Stimulated activated CD8-positive, alpha-beta memory T cell treated with anti-CD3 and anti-CD28 coated beads, Interleukin-4, amount 100 ng/mL, for 4 hours (primary cell): ENCODE measurements at regions not wholly inside any gene's neighbourhood (a gene's known extent, or its start where the extent isn't known, plus 50 kb on each side); places are given as distances from the start of the nearest gene placed in this dataset.

Source experiments
- DNase-seq, 2 donors: peaks; one replicate each; pipeline ENCODE4 v3.0.0-alpha.2; 2020; ENCODE audit warnings: low read depth in 2 of 2, low spot score in 1 of 2

DNA sequence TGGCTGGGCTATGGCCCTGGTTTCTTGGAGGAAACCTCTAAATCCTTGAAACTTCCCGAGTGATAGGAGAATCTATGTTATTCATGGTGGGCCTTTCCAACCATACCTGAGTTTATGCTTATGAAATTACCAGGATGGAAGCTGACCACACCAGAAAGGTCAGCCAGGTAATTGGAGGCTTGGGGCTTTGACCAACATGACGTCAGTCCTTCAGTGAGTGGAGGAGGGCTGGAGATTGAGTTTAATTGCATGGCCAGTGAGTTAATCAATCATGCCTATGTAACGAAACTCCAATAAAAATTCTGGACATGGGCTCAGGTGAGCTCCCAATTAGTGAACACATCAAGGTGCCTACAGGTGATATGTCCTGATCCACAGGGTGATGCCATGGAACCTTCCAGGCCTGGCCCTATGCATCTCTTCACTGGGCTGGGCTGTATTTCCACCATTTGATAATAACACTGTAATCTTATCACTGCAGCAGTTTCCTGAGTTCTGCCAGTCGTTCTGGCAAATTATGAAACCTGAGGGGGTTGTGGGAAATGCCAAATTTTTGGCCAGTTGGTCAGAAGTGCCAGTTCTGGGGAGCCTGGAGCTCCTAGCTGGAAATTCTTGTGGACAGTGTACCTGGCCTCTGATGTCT is 106.5 kb downstream of the CDH26 start:
- DNase-seq: no peak

DNA sequence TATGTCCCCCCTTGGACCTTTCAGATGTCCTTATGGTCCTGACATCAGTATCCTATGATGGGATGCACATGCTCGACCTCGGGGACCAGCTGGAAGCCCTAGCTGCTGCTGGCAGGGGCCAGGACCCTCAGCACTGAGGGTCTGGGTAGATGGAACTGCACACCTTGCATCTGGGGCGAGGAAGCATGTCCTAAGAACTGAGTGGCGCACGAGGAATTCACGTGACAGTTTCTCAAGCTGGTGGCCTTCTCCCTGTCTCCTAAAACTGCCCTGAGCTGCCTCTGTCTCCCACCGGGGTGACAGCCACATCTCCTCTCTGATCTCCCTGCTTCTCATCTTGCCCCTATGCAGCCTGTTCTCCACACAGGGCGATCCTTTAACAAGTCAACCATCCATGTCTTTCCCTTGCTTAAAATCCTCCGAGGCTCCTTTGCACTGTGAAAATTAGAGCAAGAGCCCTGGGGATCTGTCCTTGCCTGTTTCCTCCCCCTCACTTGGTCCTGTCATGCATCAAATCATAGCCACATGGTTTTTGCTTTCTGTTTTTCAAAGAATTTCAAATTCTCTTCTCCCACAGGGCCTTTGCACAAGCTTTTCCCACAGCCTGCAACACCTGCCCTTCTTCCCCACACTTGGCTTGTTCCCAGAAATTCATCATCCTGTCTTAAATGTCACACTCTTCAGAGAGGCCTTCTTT is 107.7 kb downstream of the CDH26 start:
- no peak for DNase-seq

DNA sequence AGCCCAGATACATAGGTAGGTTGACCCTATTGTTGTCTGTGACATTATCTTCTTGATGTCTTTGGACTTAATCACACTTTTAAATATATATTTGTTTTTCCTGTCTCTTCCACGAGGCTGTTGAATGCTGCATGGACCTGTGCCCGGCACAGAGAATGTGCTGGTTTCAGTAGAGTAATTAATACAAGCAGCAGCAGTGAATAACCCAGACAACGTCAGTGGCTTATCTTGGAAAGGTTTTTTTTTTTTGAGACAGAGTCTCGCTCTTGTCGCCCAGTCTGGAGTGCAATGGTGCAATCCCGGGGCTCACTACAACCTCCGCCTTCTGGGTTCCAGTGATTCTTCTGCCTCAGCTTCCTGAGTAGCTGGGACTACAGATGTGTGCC is 108.2 kb downstream of the CDH26 start:
- DNase-seq: no peak

DNA sequence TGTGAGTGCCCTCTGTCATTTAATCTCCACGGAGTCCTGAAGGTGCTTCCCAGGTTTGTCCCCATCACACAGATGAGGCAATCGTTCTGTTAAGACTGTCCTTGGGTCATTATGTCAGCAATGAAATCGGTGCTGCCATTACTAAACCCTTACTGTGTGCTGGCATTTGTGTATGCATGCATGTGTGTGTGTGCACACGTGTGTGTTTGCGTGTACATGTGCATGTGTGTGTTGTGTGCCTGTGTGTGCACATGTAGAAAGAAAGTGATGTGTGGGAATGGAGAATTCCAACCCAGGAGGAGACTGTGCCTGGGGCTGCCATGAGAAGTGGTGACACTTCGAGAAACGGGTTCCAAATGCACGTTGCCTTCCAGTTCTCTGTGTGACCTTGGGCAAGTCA is 110.3 kb downstream of the CDH26 start:
- DNase-seq: no peak

DNA sequence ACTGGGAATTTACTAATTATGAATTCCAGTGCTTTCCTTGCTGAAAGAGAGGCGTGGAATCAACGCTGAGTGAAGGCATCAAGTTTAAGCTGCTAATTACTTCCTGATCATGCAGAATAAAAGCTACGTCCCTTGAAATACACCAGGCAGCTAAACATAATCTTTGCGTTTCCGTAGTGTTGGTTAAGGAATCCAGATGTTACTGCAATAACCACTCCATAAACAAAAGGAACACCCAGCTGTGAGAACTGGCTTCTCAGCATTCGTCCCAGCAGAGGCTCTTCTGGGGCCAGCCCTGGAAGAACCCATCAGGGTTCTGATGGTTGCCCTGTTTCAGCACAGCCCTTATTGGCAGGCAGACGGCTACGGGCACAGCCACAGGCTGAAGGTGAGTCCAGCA is 111.4 kb downstream of the CDH26 start:
- DNase-seq: no peak

DNA sequence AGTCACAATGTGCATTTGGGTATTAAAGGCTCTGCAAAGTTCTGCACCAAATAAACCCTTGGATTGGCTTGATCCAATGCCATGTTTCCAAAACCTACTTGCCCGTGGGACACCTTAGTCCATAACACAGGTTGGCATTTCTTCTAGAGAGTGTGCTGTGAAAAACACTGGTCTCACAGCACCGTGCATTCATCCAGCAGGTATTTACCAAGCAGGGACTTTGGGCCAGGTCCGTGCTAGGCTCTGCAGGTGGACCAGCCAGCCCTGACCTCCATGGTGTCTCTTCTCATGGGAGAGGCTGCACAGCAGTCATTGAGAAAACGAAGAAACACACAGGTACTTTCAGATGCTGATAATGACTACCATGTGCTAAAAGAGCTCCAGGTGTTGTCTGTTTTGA is 112.6 kb downstream of the CDH26 start:
- DNase-seq: no peak

DNA sequence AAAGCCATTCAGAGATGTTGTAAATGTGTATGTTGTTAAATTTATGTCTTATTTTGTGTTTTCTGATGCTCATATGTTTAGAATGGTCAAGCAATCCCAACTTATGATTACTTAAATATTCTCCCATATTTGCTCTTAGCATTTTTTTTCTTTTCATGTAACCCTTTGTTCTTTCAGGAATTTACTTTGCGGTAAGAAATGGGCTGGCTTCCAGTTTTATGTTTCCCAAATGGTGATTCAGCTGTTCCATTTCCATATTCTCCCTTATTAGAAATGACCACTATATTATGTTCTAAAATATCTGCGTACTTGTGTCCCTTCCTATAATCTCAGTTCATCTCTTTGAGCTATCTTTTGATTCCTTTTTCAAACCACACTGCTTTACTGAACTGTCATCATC is 113.7 kb downstream of the CDH26 start:
- no peak for DNase-seq

DNA sequence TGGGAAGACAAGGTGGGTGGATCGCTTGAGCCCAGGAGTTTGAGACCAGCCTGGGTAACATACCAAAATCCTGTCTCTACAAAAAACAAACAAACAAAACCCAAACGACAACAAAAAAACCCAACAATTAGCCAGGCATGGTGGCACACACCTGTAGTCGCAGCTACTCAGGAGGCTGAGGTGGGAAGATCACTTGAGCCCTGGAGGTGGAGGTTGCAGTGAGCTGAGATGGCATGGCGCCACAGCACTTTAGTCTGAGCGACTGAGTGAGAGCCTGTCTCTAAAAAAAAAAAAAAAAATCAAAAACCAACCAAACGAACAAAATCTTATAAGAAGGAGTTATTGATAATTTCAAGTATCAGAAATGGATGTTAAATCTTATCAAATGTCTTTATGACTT is 114.9 kb downstream of the CDH26 start:
- DNase-seq: no peak

DNA sequence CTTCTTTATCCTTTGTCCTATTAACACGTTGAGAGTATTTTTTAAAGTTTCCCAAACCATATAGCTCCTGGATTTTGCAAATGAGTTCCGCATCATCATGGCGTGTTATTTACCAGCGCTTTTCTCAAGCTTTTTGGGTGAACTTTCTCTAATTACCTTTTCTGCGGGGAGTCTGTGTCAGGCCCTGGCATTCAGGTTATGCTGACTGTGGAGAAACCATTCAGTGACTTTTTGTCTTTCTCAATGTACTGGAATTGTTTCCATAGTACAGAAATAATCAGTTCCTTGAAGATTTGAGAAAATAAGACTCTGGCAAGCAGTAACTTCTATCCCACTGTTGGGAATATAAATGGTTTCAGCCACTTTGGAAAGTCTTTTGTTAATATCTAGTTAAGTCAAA is 115.3 kb downstream of the CDH26 start:
- no peak for DNase-seq

DNA sequence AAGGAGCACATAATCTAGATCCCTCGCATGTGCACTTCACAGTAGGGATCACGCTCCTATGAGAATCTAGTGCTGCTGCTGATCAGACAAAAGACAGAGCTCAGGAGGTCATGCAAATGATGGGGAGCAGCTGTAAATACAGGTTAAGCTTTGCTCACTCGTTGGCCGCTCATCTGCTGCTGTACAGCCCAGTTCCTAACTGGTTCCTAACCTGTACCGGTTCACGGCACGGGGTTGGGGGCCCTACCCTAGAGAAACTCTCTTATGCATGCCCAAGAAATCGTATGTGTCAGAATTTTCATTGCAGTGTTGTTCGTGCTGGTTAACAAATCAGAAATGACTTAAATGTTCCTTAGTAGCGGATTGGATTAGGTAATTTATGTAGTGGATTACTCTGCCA is 116.1 kb downstream of the CDH26 start:
- no peak for DNase-seq

DNA sequence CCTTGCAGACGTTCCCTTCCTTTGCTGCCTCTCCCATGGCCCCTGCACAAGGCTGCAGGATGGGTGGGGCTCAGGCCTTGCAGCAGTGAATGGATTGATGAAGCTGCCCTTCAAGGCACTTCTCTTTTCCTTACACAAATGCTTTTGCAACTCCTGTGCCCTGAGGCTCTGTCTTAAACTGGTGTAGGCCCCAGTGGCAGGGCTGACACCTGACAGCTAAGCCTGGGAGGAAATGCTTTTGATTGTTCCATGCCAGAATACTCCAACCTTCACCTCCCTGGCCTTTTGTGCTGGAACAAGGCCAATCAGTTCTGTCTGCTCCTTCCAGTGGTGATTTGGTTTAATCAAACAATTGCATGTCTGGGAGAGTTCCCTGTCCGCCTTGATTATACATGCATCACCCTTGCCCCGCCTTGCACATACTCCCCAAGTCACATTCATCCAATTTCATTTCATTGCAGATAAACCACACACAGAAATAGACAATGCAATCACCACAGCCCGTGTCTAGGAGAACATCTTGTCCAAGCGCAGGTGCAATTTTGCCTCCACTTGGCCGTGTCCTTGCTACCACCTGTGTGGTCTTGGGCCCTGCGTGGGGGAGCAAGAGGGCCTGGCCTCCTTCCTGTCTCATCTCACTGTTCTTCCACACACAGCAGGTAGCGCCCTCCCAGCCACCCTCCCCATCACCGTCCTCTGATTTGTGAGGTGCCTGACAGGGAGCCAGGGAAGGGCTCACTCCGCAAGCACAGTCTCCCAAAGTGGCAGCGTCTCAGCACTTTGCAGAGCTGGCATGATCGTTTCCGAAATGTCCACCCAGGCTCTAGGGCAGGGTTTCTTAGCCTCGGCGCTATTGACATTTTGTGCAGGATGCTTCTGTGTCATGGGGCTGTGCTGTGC is 120.4 kb downstream of the CDH26 start:
- no peak for DNase-seq

DNA sequence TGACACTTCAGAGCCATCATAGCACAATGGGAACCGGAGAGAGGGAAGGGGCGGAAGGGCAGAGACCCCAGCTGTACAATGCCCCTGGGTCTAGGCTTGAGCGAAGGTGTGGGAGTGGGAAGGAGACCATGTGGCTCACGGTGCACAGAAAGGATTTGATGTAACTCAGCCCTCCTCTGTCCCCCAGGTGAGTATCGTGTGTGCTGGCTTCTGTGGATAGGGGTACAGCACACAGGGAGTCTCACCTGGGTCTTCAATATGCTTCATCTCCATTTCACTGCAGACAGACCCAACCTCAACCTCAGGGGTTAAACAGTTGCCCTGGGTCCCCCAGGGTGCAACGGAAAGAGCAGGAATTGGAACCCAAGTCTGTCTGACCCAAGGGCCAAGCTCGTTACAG is 122.2 kb downstream of the CDH26 start:
- no peak for DNase-seq

DNA sequence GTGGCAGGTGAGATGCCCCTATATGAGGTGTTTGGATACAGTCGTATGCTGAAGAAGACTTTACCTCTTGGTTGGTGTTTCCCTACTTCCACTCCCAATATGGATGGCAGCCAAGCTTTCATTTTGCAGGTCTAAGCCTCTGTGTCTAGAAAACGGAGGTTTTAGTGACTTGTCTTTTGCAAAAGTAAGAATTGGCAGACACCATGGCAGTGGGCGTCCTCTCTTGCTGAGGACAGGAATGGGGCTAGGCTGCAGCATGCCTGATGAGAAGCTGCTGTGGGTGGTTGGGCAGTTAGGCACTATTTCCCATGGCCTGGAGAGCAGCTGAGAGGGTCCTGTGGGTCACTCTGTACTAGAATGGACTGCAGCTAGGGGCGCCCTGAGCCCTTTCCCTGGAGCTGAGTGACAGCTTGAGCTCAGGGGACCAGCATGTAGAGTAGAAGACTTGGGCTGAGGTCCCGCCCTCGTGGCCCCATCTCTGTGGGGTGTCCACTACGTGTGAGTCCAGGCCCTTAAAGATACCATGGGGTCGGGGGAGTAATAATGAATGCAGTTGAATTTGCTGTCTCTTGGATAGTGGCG is 127.4 kb downstream of the CDH26 start:
- DNase-seq: no peak

DNA sequence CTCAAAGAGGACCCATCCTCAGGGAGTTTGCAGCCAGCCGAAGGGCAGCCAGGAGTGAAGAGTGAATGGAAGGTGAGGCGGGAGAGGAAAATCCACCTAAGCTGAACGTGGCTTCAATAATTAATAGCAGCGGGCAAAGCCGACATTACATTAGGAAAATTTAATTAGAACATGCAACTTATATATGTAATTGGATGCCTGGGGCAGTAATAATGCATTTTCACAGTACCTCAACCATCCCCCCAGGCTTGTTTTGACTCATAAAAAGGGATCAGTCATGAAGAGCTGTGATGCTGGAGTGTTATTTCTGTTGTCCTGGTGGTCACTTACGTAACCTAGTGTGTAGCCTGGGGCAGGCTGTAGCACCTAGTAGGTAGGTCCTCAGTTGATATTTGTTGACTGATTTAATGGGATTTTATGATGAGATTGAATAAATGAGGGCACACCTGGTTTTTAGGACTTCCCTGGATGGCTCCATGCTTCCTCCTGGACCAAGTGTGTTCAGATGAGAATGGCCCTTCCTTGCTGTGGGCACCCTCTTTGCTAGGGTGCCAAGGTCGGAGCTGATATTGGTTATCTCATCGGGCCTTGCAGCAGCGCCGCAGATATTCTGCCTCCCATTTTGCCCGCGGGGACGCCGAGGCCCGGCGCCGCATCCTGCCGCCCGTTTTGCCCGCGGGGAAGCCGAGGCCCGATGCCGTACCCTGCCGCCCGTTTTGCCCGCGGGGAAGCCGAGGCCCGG is 128.8 kb downstream of the CDH26 start:
- no peak for DNase-seq

DNA sequence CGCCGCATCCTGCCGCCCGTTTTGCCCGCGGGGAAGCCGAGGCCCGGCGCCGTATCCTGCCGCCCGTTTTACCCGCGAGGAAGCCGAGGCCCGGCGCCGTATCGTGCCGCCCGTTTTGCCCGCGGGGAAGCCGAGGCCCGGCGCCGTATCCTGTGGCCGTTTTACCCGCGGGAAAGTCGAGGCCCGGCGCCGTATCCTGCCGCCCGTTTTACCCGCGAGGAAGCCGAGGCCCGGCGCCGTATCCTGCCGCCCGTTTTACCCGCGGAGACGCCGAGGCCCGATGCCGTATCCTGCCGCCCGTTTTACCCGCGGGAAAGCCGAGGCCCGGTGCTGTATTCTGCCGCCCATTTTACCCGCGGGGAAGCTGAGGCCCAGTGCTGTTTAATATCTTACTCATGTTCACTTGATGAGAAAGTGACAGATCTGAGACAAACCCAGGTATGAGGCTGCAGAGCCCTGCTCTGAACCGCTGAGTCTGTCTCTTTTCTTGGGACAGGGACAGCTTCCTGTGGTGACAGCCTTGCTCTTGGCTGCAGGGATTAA is 129.4 kb downstream of the CDH26 start:
- DNase-seq: no peak

DNA sequence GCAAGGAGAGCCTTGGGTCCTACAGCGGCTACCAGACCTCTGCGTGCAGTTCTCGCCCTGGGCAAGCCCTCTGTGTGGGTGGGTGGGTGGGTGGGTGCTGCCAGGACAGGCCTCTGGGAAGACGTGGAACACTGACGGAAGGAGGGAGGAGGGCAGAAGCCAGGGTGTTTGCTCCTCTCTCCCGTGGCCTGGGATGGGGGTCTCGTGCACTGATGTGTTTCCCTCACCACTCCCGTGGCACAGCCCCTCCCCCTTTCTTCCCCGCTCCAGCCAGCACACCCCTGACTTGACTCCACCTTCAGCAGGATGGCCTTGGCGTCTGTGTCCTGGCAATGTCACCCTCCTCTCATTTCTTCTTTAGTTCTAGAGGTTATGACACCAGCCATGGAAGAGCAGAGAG is 130.0 kb downstream of the CDH26 start:
- no peak for DNase-seq

DNA sequence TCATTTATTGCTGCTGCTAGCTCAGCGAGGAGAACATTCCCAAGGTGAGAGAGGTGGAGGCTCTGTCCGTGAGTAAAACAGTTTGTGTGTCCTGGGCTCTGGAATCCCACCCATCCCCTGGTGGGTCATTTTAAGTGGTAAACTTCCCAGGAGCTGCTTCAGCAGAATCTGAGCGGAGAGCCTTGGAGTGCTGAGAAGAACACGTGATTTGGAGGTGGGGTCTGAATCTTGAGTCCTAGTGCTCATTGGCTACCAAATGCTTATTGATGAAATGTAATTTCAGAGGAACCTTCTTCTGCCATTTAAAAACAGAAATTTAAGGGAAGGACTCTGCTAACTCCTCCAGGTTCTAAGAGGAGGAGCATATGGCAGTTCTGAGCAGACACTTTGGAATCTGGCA is 132.4 kb downstream of the CDH26 start:
- no peak for DNase-seq

DNA sequence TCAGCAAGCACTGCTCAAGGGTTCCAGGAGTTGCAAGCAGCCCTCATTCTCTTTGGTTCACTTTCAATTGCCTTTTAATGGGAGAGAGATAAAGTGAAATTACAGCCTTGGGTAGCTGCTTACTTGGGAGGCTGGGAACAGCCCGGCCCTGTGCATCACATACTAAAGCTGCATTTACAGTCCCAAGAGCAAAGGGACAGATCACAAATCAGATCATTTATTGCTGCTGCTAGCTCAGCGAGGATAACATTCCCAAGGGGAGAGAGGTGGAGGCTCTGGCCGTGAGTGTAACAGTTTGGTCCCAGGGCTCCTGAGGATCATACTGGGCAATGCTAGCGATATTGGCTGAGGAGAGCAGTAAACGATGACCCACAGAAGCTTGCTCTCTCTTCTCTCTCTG is 133.1 kb downstream of the CDH26 start:
- DNase-seq: no peak

DNA sequence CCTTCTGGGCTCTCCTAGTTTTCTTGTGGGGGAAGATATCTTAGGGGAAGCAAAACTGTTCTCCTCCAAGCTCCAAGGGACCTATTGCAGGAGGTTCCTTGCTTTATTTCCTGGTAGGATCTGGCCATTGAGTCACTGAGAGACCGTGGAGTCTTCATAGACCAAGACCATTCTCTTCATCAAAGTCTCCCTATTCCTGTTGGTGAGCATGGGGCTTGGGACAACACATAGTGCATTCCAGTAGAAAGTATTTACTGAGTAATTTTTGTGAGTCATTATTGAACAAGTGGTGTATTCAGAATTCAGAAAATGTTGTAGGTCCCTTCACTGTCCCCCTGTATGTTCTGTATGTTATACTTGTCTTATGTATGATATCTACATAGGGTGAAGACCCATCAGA is 133.6 kb downstream of the CDH26 start:
- DNase-seq: no peak

DNA sequence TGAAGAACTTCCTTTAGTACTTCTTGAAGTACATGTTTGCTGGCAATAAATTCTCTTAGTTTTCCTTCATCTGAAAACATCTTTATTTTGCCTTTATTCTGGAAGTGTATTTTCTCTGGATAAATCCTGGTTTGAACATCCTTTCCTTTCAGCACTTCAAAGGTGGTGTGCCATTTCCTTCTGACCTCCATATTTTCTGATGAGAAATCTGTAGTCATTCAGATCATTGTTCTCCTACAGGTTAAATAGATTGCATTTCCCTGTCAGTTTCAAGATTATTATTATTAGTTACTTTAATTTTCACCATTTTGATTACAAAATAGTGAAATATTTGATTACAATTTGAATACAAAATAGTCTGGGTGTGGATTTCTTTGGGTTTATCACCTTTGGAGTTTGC is 134.5 kb downstream of the CDH26 start:
- DNase-seq: no peak

DNA sequence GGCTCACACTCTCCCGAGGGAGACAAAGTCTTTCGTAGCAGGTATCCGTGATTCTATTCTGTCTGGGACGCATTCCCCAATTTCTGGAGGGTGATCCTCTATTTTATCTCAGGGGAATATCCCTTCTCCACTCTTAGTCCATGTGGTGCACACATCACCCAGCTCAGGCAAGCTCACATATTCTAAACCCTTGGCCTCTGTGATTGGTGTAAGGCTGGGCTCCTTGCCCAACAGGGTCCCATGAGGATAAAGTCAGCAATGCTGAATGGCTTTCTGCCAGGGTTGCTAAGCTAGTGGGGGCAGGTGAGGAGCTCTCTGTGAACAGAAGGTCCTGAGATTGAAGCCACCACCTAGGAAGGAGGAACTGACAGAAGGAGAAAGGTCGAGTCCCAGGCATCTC is 137.2 kb downstream of the CDH26 start:
- DNase-seq: no peak
